DMS153 treated with DMSO at 0.1 percent for 48 hours (cell line): ENCODE measurements at regions not wholly inside any gene's neighbourhood (a gene's known extent, or its start where the extent isn't known, plus 50 kb on each side); places are given as distances from the start of the nearest gene placed in this dataset.

Source experiments
- DNase-seq: peaks from one replicate; lab custom pipeline; 2025; ENCODE audit not compliant: unreplicated experiment; lab: John Stamatoyannopoulos, UW

DNA sequence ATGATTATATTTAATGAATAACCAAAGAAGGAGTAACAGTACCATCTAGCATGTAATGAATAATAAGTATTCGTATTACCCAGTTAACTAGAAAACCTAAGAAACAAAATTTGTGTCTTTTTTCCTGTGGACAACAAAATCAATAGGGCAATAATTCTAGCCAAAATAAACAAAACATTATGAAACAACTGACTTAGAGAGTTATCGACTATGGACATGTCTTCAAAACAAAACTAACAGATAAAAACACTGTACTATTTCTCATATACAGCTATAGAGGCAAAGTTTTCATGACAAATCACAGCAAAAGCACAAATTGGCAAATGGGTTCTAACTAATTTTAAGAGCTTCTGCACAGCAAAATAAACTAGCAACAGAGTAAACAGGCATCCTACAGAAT is 224.1 kb downstream of the ALX1 start:
- DNase-seq, result no peak

DNA sequence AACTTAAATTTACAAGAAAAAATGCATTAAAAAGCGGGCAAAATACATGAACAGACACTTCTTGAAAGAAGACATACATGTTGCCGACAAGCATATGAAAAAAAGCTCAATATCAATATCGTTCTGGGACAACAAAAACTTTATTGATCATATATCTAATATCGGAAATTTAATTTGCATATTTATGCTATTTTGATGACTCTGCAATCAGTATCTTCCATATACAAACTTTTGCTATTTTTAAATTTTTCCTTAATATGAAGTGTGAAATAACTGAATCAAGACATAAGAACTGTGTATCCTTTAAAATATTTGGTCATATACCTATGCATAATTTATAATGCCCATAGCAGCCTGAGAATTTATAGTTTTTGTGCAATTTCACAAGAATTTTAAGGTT is 224.6 kb downstream of the ALX1 start:
- DNase-seq, result no peak

DNA sequence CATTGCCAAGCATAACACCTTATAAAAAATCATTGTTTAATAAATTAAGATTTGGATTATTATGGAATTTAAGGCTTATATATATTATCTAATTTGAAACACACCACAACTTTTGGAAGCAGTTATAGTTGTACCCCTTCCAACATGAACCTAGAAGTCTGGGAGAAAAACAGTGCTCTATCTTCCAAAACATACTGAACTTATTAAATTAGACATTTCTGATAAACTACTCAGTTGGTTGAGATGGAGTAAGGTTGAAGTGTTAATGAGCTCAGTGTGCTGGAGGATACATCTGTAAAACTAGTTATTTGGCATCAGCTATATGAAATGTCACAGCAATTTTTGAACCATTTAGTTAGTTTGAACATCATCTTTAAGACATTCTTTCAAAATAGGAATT is 227.4 kb downstream of the ALX1 start:
- DNase-seq, result no peak

DNA sequence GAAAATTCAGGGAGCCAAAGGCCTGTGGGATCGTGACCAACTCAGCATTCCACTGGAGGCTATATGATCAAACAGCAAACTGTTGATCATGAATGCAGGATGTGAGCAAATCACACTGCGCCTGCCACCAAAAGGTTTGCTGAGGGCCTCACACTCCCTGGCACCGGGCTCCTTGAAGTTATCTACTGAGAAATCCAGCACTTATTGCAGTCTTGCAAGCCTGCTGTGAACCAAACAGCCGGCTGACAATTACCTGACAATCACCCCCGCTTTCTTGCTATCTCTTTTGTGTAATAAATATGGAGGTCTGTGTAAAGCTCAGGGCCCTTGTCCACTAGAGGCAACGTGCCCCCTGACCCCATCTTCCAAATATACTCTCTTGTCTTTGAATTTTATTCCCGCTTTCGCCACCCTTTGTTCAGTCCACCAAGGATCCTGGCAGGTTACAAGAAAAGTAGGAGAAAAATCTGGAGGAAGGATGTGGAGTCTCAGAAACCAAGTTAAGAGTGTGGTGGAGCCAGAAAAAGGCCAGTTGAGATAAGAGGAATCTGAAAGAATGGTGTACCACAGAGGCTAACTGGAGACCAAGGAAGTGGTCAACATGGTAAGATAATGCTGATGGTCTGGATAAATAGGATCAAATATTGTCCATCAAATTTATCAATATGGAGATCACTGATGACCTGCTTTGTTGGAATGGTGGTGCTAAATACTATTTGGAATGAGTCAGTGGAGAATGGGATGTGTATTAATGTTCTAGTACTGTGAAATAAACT is 229.2 kb downstream of the ALX1 start:
- no peak for DNase-seq

DNA sequence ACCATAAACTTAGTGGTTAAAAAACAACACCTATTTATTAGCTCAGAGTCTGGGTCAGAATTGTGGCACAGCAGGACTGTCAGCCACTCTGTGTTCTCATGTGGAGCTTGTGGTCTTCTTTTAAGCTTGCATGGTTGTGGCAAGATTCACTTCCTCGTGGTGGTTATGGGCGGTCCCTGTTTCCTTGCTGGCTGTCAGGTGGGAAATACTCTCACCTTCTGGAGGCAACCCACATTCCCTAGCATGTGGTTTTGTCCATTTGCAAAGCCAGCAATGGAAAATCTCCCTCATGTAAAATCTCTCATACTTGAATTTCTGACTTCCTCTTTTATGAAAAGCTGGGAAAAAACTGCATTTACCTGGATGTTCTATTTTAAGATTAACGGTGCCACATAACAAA is 229.8 kb downstream of the ALX1 start:
- DNase-seq, result no peak

DNA sequence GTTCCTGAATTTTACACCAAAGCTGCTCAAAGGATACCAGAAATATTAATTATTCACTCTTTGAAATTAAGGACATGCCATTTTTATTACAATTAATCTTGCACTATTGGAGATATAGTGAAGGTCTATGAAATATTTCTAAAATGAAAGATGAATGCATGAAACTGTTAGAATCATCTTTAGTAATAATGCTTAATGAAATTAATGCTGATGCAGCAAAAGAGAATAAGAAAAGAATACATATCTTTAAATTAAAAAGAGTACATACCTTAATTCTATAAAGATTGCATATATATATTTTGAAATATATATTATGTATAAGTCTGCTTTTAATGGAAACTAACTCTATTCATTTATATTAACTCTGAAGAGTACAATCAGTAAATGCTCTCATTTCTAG is 236.0 kb downstream of the ALX1 start:
- no peak for DNase-seq

DNA sequence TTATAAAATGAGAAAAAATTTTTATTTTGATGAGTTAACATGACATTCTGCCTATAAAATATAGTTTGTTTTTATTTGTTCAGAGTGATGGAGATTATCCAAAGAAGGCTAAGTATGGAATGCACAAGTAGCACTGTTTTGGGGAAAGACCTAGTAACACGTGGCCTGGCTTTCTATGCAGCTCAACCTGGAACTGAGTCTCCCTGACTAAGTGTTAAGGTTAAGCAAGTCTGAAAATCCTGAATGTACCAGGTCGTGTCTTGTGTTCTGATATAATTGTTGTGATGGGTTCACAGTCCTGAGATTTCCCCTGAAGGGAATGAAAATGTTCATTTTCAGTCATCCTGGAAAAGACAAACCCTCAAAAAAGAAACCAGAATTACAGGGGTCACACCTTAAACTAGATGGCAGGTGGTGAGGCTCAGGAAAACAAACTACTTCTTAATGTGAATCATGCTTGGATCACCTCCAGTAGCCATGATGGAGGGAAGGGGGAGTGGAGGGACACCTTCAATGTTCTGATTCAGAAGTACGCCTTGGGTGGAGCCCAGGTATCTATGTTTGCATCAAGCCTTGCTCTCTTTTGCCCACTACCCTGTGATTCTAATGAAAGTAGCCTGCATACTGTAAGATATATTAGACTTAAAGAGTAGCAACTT is 236.8 kb downstream of the ALX1 start:
- DNase-seq, result no peak

DNA sequence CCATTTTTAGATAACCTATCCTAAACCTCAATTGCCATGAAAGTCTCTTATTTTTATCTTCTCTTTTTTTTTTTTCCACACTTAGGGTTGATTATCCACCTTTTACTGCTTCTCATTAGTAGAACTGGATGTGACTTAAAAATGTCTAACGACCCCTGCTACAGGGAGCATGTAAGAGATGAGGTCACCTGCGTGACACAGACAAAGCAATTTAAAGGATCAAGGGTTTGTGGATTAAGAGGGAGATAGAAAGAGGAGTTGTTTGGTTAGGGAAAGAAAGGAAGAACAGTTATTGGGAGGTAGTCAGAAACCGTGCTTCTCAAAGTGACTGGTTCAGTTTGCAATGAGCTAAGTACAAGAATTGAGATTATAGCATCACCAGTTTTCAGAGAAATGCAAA is 239.1 kb downstream of the ALX1 start:
- DNase-seq, result no peak

DNA sequence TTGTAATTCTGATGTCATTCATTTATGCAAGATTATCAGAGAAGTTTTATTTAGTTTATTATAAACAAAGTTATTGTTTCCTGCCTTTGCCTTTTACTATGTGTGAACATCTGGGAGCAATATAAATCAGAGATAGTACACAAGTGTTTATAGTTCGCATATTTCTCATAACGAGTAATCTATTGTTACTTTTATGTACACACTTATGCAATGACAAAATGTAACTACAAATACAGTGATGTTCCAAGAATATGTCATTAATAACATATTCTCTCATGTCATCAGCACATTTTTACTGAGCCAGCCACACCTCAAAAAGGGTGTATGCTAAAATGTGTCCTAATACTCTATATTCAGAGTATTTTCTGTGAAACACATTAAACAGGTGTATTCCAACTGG is 243.2 kb downstream of the ALX1 start:
- no peak for DNase-seq

DNA sequence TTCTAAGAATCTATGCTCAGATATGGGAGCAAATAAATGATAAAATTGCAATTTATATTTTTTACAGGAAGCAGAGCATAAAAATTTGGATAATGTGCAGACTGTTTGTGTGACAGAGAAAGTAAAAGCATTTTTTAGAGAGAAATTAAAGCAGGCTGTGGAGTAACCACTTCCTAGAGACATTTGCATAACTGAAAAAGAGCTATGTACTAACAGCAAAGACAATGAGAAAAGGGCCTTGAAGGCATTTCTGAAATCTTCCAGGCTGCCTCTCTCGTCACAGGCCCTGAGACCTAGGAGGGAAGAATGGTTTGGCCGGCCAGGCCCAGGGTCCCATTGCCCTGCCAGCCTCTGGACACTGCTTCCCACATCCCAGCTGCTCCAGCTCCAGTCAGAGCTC is 247.2 kb downstream of the ALX1 start:
- no peak for DNase-seq

DNA sequence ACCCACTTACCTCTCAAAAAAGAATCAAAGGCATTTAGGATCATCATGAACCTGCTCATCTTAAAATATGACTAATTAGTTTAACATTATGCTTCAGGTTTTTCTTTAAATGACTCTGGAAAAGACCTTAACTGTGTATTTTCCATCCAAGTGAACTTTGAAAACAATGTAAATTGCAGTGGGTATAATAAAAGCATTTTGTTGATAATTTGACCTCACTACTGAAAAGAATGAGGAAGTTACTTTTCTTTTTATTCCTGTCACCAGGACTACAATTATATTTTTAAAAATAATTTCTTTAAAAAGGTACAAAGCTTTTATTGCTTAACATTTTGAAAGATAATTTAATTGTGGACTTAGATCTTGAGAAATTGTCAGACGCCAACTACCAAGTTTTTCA is 249.9 kb downstream of the ALX1 start:
- DNase-seq, result no peak

DNA sequence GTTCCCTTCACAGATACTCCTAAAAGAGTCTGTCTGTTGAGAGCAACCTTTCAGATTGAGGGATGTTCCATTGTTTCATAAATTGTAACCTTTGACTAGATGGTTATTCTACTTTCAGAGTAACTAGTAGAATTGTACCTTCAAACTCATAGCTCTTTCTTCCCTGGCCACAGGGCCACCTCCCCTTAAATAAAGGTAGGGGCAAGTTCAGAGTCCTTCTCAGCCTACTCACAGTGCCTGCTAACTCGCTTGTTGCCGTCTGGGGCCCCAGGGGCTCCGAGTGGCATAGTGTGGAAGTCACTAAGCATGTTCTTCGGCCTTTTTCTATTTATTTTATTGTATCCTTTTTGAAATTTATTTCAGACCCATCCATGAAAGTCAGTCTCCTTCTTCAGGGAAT is 250.4 kb downstream of the ALX1 start:
- no peak for DNase-seq

DNA sequence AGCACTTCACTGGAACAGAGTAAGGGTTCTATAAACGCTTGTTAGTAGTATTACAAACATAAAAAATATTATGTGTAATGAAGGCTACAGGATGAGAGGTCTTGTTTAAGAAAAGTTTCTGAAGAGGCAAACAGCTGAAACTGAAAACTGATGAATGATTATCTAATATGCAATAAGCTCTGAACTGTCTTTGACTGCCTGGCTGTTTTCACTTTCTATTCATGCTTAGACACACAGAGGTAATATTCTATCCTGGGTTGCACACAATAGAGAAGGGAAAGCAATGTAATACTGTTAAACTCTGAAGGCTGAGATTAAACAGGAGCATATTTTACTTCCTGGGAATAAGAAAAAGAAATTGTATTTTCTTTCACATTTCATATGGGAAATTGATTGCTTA is 251.3 kb downstream of the ALX1 start:
- no peak for DNase-seq

DNA sequence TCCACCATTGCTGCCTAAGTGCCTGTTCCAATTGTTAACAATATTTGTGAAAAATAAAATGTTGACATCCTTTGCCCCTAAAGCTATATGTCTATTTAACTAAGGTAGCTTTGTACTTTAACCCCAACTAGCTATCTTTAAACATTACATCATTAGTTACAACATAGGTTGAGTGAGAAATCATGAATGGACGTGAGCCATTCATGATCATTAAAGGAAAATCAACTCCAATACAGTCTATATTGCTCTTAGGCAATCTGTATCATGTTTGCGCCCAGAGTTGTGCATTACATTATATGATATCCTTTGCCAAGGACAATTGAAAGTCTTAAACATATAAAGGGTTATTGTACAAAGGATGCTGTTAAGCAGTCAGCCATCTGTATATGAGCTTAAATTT is 269.6 kb downstream of the ALX1 start:
- no peak for DNase-seq

DNA sequence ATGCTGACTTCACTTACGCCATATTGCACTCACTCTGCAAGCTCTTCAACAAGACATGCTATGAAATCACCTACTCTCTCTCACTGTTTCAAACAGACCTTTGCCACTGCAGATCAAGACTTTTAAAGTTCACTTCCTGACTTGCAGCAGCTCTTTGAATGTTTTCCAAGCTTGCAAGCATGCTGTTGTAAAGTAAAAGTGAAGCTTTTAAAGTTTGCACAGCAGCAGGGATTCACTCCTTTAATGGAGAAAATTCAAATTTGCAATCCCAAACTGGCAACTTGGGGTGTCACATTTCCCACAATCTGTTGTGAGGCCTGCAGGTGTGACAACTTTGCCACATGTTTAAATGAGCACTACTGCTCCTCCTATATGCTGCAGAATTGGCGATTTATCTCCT is 270.9 kb downstream of the ALX1 start:
- no peak for DNase-seq

DNA sequence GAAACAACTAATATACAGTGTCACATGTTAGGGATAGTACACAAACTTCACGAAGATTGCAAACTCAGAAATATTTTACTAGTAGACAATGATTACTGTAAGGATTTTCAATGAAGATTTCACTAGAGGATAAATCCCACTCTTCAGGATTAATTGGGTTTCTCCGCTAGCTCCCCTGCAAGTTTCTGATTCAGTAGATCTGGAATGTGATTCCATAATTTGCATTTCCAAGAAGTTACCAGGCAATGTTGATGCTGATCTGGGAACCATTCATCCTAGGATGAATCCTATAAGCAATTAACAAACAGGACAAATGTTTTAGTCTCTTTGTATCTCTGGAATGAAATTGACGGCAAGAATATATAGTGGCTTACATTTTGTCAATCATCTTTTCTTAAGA is 272.4 kb downstream of the ALX1 start:
- DNase-seq, result no peak

DNA sequence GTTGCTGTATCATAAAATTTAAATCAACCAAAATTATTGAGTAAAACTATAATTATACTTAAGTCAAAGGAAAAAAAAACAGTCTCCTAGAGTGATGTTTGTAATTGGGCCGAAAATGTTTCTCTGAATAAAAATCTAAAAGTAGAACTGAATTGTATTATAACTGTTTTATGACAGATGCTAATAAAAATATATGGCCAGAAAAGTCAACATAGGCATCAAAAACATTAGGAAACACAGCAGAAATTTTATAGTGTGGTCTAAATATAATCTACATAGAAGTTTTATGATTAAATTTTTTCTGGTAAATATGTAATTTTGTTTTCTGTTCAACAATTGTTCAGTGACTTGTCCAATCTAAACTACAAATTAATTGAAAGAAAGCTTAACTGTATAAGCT is 277.8 kb downstream of the ALX1 start:
- DNase-seq, result no peak

DNA sequence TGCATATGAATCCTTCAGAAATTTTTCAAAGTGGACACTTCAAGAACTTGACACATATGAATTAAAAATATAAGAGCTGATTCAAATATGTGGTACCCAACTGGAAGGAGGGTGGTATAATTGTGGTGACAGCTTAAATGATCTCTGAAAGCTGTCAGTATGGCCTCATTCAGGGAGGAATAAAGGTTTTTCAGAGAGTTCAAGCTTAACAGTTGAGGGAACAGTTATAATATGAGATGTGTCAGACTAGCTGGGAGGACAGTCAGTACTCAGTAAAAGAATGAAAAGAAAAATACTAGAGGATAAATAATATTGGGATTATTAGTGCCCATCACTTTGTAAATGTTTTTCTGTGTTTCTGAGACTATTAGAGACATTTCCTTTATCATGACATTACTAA is 277.5 kb downstream of the RASSF9 start:
- no peak for DNase-seq

DNA sequence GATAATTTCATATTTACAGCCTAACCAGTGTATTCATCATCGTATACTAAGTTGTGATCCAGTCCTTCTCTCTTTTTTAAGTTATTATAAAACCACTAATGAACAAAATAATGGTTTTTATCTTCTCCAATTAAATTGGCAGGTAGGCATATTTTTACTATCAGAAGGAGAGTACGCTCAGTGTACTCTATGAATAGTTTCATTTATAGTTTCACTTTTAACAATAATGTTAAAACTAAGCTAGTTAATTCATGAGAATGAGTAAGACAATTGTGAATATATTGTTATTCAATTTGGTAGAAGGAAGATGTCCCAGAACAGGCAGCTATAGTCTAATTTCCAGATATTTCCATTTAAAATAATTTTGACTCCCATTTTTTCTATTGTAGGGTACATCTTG is 277.1 kb downstream of the RASSF9 start:
- no peak for DNase-seq

DNA sequence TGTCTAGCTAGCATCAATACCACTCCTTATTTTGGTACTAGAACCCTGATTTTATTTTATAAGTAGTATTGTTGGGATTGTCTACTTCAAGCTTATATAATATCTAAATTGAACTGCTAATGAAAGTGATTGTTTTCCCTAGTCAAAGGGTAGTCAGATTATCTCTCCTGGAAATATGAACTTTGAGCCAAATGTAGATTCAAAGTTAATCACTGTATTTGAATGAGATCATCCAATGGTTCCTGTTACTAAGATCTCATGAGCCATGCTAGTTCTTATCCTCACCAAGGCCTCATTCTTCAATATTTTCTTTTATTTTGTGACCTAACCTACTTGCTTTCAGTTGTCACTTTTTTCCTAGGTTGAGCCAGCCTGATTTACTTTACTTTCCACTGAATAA is 276.7 kb downstream of the RASSF9 start:
- DNase-seq, result no peak

DNA sequence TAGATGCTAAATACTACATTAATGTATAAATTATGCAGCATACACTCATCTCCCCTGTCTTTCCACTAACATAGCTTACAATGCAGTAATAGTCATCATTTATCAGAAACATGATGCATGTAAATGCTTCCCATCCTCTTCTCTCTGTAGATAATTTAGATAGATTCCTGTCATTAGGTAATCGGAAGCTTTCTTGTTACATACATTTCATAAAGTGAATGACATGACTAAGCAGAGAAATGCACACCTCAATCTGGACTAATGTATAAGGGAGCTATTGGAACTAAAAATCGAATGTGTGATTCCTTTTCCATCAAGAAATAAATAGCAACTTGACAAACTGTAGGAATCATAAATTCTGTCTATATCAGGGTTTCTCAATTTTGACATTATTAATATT is 273.4 kb downstream of the RASSF9 start:
- DNase-seq, result no peak

DNA sequence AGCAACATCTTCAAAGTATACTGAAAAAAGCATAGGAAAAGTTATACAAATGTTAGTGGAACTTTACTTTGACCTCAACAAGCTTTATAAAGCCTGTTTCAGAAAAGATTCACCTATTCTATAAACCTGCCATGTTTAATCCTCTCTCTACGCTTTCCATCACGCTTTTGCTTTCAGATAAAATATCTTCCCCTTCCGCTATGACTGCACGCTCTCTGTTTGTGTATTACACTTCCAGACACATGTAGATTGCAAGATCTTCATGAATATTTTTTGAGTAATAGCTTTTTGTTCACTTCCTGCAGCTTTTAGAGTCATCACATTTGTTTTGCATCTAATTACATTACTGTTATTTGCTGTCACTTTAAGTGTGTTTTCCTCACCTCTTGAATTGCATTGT is 271.4 kb downstream of the RASSF9 start:
- DNase-seq, result no peak
